Sigmoid colon (tissue), 4 donors: ENCODE measurements at regions not wholly inside any gene's neighbourhood (a gene's known extent, or its start where the extent isn't known, plus 50 kb on each side); places are given as distances from the start of the nearest gene placed in this dataset.

Source experiments
- POLR2AphosphoS5 ChIP-seq, 4 donors: sonication (generic); formaldehyde crosslinking; IDR thresholded peaks; one replicate each; pipeline ENCODE4 v1.6.1; 2017; ENCODE audit warnings: antibody characterized with exemption in 4 of 4
- TF ChIP-seq, protein P1 (sequence below), 4 experiments: fragments of 450-650 bp in 3 of 4; fragments of 200-600 bp in 1 of 4; IDR thresholded peaks; one replicate each; pipeline ENCODE4 v1.5.1; 2016 to 2019; ENCODE audit warnings: antibody characterized with exemption in 4 of 4, mild to moderate bottlenecking in 3 of 4, moderate library complexity in 2 of 4

DNA sequence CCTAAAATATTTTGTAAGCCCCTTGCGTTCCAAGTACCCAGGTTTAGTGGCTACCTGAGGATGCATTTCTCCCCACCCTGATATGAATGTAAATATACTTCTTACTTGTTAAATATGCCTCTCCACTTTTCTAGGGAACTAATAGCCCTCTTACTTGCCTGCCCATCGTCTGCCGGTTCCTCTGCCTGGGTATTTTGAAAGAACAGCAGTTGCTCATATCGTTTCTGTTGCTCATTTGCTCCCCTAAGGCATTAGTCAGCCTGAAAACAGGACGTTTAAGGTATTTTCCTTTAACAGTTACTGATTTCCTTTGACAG lies 141.3 kb upstream of the CARMIL1 start:
- no peak for TF ChIP-seq POLR2AphosphoS5 (IDR thresholded peaks at IDR 0.05)
- TF ChIP-seq, protein P1, sequence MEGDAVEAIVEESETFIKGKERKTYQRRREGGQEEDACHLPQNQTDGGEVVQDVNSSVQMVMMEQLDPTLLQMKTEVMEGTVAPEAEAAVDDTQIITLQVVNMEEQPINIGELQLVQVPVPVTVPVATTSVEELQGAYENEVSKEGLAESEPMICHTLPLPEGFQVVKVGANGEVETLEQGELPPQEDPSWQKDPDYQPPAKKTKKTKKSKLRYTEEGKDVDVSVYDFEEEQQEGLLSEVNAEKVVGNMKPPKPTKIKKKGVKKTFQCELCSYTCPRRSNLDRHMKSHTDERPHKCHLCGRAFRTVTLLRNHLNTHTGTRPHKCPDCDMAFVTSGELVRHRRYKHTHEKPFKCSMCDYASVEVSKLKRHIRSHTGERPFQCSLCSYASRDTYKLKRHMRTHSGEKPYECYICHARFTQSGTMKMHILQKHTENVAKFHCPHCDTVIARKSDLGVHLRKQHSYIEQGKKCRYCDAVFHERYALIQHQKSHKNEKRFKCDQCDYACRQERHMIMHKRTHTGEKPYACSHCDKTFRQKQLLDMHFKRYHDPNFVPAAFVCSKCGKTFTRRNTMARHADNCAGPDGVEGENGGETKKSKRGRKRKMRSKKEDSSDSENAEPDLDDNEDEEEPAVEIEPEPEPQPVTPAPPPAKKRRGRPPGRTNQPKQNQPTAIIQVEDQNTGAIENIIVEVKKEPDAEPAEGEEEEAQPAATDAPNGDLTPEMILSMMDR (IDR thresholded peaks at IDR 0.05), result no peak
